ENCODE measurements at regions not wholly inside any gene's neighbourhood (a gene's known extent, or its start where the extent isn't known, plus 50 kb on each side); places are given as distances from the start of the nearest gene placed in this dataset.
"Not testable (repeated sequence)": the region's sequence is repeated elsewhere in the genome, so short reads cannot be mapped to it uniquely, and the experiment has no call there.

- intact Hi-C loops (cut with DNase I): no loop called here
- peak in 3 of 10 donors; percentile 11 to 31 (median 30) for DNase-seq
These were observed 647.3 kb downstream of the TBC1D22A start for GRCh38 chr22:47409539-47410275.

GRCh38 chr22:47408409-47408808 lies 646.0 kb downstream of the TBC1D22A start:
- DNase-seq: peak in 1 of 10 donors; percentile 26
- intact Hi-C loops (cut with DNase I): no loop called here

- DNase-seq: no peak
These were observed 645.1 kb downstream of the TBC1D22A start for GRCh38 chr22:47407461-47408025.

GRCh38 chr22:47406896-47407295 lies 644.4 kb downstream of the TBC1D22A start:
- intact Hi-C loops (cut with DNase I): no loop called here
- DNase-seq: no peak

More at GRCh38 chr22:47407461-47408025, 645.1 kb downstream of the TBC1D22A start:
- intact Hi-C loops (cut with DNase I): no loop called here

- peak in 1 of 10 donors; percentile 45 for DNase-seq
These were observed 643.9 kb downstream of the TBC1D22A start for GRCh38 chr22:47406180-47406834.

DNA sequence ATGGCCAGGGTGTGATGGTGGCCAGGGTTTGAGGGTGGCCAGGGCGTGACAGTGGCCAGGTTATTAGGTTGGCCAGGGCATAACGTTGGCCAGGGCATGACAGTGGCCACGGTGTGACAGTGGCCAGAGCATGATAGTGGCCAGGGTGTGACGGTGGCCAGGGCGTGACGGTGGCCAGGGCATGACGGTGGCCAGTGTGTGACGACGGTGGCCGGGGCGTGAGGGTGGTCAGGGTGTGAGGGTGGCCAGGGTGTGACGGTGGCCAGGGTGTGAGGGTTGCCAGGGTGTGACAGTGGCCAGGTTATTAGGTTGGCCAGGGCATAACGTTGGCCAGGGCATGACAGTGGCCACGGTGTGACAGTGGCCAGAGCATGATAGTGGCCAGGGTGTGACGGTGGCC lies 642.8 kb downstream of the TBC1D22A start:
- DNase-seq: peak in 2 of 10 donors; percentile 54 to 55
- intact Hi-C loops (cut with DNase I): not testable (repeated sequence)

More at GRCh38 chr22:47406180-47406834, 643.9 kb downstream of the TBC1D22A start:
- intact Hi-C loops (cut with DNase I): no loop called here

DNA sequence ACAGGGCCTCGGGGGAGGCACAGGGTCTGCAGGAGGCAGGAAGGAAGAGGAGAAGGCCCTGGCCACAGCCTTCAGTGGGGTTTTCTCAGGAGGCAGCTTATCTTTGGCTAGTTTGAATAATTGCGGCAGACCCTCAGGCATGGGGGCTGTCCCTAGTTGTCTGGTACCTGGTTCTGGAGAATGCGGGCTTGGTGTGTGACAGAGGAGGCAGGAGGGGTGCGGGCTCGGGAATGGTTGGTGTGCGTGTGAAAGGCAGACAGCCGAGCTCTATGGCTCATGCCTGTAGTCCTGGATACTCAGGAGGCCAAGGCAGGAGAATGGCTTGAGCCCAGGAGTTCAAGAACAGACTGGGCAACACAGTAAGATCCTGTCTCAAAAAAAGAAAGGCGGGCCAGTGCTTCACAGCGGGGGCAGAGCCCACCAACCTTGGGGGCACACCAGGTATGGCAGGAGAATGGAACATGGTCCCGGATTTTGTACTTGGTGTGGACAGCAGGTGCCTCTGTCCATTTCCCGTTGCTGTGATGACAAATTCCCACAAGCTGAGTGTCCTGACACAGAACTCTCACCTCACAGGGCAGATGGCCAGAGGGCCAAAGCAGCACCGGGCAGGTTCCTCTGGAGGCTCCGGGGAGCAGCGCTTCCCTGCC lies 640.6 kb downstream of the TBC1D22A start:
- intact Hi-C loops (cut with DNase I): no loop called here

GRCh38 chr22:47401976-47402770 lies 639.7 kb downstream of the TBC1D22A start:
- intact Hi-C loops (cut with DNase I): no loop called here
- peak in 2 of 10 donors; percentile 52 to 70 for DNase-seq

More for the DNA sequence above, 640.6 kb downstream of the TBC1D22A start:
- peak in 2 of 10 donors; percentile 30 to 70 for DNase-seq

DNA sequence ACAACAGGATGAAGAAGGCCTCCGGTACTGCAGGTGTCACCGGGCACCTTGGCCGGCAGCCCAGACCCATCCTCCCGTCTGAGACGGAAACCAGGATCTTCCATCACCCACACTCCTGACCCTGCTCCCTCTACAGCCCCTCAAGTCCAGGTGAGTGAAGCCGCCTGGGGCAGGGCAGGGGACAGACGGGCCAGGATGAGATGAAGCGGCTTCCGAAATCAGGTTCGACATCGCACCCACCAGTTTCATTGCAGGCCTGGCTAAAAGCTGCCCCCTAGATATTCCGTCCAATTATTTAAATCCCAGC lies 639.1 kb downstream of the TBC1D22A start:
- intact Hi-C loops (cut with DNase I): no loop called here
- peak in 2 of 10 donors; percentile 42 to 75 for DNase-seq

- intact Hi-C loops (cut with DNase I): no loop called here
These were observed 638.5 kb downstream of the TBC1D22A start for GRCh38 chr22:47400701-47401591.

DNA sequence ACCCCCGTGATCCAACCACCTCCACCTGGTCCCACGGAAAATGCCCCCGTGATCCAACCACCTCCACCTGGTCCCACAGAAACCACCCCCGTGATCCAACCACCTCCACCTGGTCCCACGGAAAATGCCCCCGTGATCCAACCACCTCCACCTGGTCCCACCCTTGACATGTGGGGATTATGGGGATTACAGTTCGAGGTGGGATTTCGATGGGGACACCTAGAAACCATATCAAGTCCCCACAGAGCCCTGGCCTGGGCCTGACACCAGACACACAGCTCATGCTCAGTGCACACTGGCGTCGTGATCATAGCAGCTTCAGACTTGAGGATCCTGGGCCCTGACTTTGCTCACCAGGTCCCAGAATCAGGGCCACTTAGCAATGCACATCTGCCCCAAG lies 637.7 kb downstream of the TBC1D22A start:
- DNase-seq: peak in 2 of 10 donors; percentile 44 to 69
- intact Hi-C loops (cut with DNase I): not testable (repeated sequence)

More at GRCh38 chr22:47400701-47401591, 638.5 kb downstream of the TBC1D22A start:
- peak in 3 of 10 donors; percentile 56 to 78 (median 70) for DNase-seq

DNA sequence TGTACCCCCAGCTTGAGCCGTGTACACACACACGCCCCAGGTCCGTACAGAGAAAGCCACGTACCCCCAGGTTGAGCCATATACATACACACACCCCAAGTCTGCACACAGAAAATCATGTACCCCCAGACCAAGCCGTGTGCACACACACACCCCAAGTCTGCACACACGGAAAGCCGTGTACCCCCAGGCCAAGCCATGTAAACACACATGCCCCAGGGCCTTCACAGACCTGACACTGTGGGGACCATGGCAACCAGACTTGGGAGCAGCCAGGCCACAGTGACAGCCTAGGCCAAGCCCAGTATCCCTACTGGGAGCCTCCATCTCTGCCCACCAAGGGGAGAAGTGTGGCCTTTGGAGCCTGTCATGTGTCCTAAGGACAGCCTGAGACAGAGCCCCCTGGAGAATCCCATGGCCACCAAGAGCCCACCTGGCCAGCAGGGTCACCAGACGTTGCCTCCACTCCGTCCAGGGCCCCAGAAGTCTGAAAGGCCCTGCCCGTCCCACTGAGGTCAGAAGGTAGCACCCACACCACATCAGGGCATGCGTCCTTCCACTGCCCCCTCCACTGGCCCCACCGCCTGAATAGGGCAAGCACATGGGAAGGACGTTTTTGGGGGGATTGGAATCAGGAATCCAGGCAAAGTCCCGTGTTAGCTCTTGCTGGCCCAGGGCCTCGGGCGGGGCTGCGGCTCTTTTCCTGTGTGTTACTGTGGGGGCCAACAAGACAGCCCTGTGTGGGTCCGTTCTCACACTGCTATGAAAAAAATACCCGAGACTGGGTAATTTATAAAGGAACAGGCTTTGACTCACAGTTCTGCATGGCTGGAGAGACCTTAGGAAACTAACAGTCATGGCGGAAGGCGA lies 636.7 kb downstream of the TBC1D22A start:
- intact Hi-C loops (cut with DNase I): no loop called here
- peak in 3 of 10 donors; percentile 55 to 60 (median 59) for DNase-seq

- intact Hi-C loops (cut with DNase I): no loop called here
- peak in 2 of 10 donors; percentile 57 to 66 for DNase-seq
These were observed 636.0 kb downstream of the TBC1D22A start for GRCh38 chr22:47398491-47398890.

- intact Hi-C loops (cut with DNase I): no loop called here
These were observed 635.2 kb downstream of the TBC1D22A start for GRCh38 chr22:47397673-47398072.

GRCh38 chr22:47396515-47396914 lies 634.1 kb downstream of the TBC1D22A start:
- intact Hi-C loops (cut with DNase I): no loop called here
- DNase-seq: peak in 2 of 10 donors; percentile 32 to 52

More at GRCh38 chr22:47397673-47398072, 635.2 kb downstream of the TBC1D22A start:
- peak in 2 of 10 donors; percentile 46 to 79 for DNase-seq

GRCh38 chr22:47396105-47396504 lies 633.7 kb downstream of the TBC1D22A start:
- DNase-seq: peak in 2 of 10 donors; percentile 29 to 57

DNA sequence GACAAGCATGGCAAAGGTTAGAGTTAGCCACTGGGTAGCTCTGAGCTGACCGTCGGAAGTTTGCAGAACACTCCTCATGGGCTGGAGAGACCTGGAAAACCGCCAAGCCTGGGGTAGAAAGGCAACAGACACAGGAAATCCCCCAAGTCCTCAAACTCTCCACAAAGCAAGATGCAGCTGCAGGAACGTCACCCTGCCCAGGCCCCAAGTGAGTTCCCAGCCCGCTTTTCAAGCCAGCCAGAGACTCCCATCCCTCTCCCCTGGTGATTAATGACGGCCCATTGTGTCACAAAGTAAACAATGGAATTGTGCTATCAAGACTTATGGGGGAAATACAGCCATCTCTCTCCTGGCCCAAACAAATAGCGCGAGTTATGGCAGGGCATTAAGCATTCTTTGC lies 633.0 kb downstream of the TBC1D22A start:
- intact Hi-C loops (cut with DNase I): no loop called here
- DNase-seq: peak in 2 of 10 donors; percentile 19 to 41

More at GRCh38 chr22:47396105-47396504, 633.7 kb downstream of the TBC1D22A start:
- intact Hi-C loops (cut with DNase I): no loop called here

All from posterior cingulate gyrus (tissue), 11 donors.